ENCODE measurements at regions not wholly inside any gene's neighbourhood (a gene's known extent, or its start where the extent isn't known, plus 50 kb on each side); places are given as distances from the start of the nearest gene placed in this dataset.

GRCh38 chr11:41878095-41878494, 418.6 kb upstream of the LRRC4C start:
- DNase-seq, result no peak
- no peak for TF ChIP-seq CTCF (IDR thresholded peaks at IDR 0.05)
- Histone ChIP-seq H3K36me3 (no peaks in the 10 kb centered on the region), H3K27me3 (no peaks in the 10 kb centered on the region), H3K9me3 (no peaks in the 10 kb centered on the region), H3K9ac (ENCODE audit: low read depth in 2 of 2, low read length in 2 of 2) (no peak overlapping the region), H3K27ac (no peak overlapping the region), H3K4me1 (no peaks in the 10 kb centered on the region), H3K4me3 (no peak overlapping the region)
- intact Hi-C loops (cut with DNase I), result no loop called here

- H3K27ac ChIP-seq, result no peak overlapping the region
- no peak overlapping the region for H3K9ac ChIP-seq (ENCODE audit: low read depth in 2 of 2, low read length in 2 of 2)
- no peaks in the 10 kb centered on the region for H3K36me3 ChIP-seq
- TF ChIP-seq CTCF (IDR thresholded peaks at IDR 0.05), result no peak
- no peak overlapping the region for H3K4me3 ChIP-seq
- intact Hi-C loops (cut with DNase I), result no loop called here
- no peaks in the 10 kb centered on the region for H3K4me1 ChIP-seq
- no peak for DNase-seq
- H3K9me3 ChIP-seq, result no peaks in the 10 kb centered on the region
- no peaks in the 10 kb centered on the region for H3K27me3 ChIP-seq
Measured at GRCh38 chr11:41879214-41879613, 419.8 kb upstream of the LRRC4C start.

GRCh38 chr11:41895081-41895480, 435.6 kb upstream of the LRRC4C start:
- Histone ChIP-seq H3K9ac (ENCODE audit: low read depth in 2 of 2, low read length in 2 of 2) (no peak overlapping the region), H3K4me3 (no peak overlapping the region), H3K4me1 (no peaks in the 10 kb centered on the region), H3K9me3 (no peaks in the 10 kb centered on the region), H3K36me3 (no peaks in the 10 kb centered on the region), H3K27me3 (no peaks in the 10 kb centered on the region), H3K27ac (no peak overlapping the region)
- intact Hi-C loops (cut with DNase I), result no loop called here
- TF ChIP-seq CTCF (IDR thresholded peaks at IDR 0.05), result no peak
- DNase-seq, result no peak

- H3K36me3 ChIP-seq, result no peaks in the 10 kb centered on the region
- H3K9me3 ChIP-seq, result no peaks in the 10 kb centered on the region
- no peak for DNase-seq
- no peak overlapping the region for H3K9ac ChIP-seq (ENCODE audit: low read depth in 2 of 2, low read length in 2 of 2)
- no peak for TF ChIP-seq CTCF (IDR thresholded peaks at IDR 0.05)
- H3K4me1 ChIP-seq, result no peaks in the 10 kb centered on the region
- H3K27ac ChIP-seq, result no peak overlapping the region
- H3K4me3 ChIP-seq, result no peak overlapping the region
- intact Hi-C loops (cut with DNase I), result no loop called here
- no peaks in the 10 kb centered on the region for H3K27me3 ChIP-seq
Measured at GRCh38 chr11:41897991-41898390, 438.5 kb upstream of the LRRC4C start.

- Histone ChIP-seq H3K4me1 (no peaks in the 10 kb centered on the region), H3K9ac (ENCODE audit: low read depth in 2 of 2, low read length in 2 of 2) (no peak overlapping the region), H3K27ac (no peak overlapping the region), H3K9me3 (no peaks in the 10 kb centered on the region), H3K36me3 (no peaks in the 10 kb centered on the region), H3K27me3 (no peaks in the 10 kb centered on the region), H3K4me3 (no peak overlapping the region)
- intact Hi-C loops (cut with DNase I), result no loop called here
- DNase-seq, result no peak
- no peak for TF ChIP-seq CTCF (IDR thresholded peaks at IDR 0.05)
Measured at GRCh38 chr11:41917900-41918299, 458.4 kb upstream of the LRRC4C start.

- no peak overlapping the region for H3K4me3 ChIP-seq
- H3K27me3 ChIP-seq, result no peaks in the 10 kb centered on the region
- no peak for DNase-seq
- H3K36me3 ChIP-seq, result no peaks in the 10 kb centered on the region
- no peaks in the 10 kb centered on the region for H3K4me1 ChIP-seq
- no peak overlapping the region for H3K27ac ChIP-seq
- H3K9me3 ChIP-seq, result no peaks in the 10 kb centered on the region
- intact Hi-C loops (cut with DNase I), result no loop called here
- no peak overlapping the region for H3K9ac ChIP-seq (ENCODE audit: low read depth in 2 of 2, low read length in 2 of 2)
- no peak for TF ChIP-seq CTCF (IDR thresholded peaks at IDR 0.05)
Measured at GRCh38 chr11:41920374-41920773, 460.9 kb upstream of the LRRC4C start.
